Kidney (tissue), 13 donors: ENCODE measurements at regions not wholly inside any gene's neighbourhood (a gene's known extent, or its start where the extent isn't known, plus 50 kb on each side); places are given as distances from the start of the nearest gene placed in this dataset.
"Not testable (repeated sequence)": the region's sequence is repeated elsewhere in the genome, so short reads cannot be mapped to it uniquely, and the experiment has no call there.

ENCODE experiments used
- DNase-seq, 5 donors: peaks; one replicate each; pipeline ENCODE4 v3.0.0-alpha.2; 2013 to 2020
- FAIRE-seq: peaks from 2 replicates; lab custom pipeline; 2012; peaks lifted over from hg19 to GRCh38; lab: Jason Lieb, UNC
- H3K27ac ChIP-seq, 2 donors: one replicate each; pipeline ENCODE4 v1.7.0; 2013; ENCODE audit warnings: low read depth in 2 of 2, low read length in 2 of 2, inconsistent platforms in 1 of 2
- H3K27me3 ChIP-seq: one replicate; pipeline ENCODE4 v1.7.1; 2013; ENCODE audit warnings: low read length, inconsistent platforms; ENCODE audit not compliant: control insufficient read depth, insufficient read depth
- H3K36me3 ChIP-seq, 3 donors: one replicate each; pipeline versions ENCODE4 v1.7.0 to v1.7.1; 2013; ENCODE audit warnings: low read length in 3 of 3, control low read depth in 1 of 3, inconsistent platforms in 1 of 3; ENCODE audit not compliant: insufficient read depth in 3 of 3, control insufficient read depth in 2 of 3
- H3K4me1 ChIP-seq, 3 donors: one replicate each; pipeline versions ENCODE4 v1.7.0 to v1.7.1; 2013; ENCODE audit warnings: low read length in 3 of 3, inconsistent platforms in 1 of 3, low read depth in 1 of 3; ENCODE audit not compliant: control insufficient read depth in 2 of 3, insufficient read depth in 2 of 3
- H3K4me3 ChIP-seq, 3 donors: one replicate each; pipeline versions ENCODE4 v1.7.0 to v1.8.1; 2013; ENCODE audit warnings: low read length in 3 of 3, control low read depth in 1 of 3, inconsistent platforms in 1 of 3
- H3K9ac ChIP-seq, 3 donors: one replicate each; pipeline versions ENCODE4 v1.7.0 to v1.7.1; 2013; ENCODE audit warnings: low read length in 3 of 3, control low read depth in 1 of 3, inconsistent platforms in 1 of 3
- H3K9me3 ChIP-seq, 3 donors: one replicate each; pipeline versions ENCODE4 v1.7.0 to v1.7.1; 2013; ENCODE audit warnings: low read length in 3 of 3, control low read depth in 1 of 3, inconsistent platforms in 1 of 3; ENCODE audit not compliant: control insufficient read depth in 2 of 3, insufficient read depth in 1 of 3
- intact Hi-C: fragments of 100-400 bp; cut with DNase I; formaldehyde crosslinking; loops from one replicate; pipeline ENCODE4 v1.11.1; 2022
- TF ChIP-seq, protein P1 (sequence below): IDR thresholded peaks from 3 replicates; pipeline ENCODE4 v1.5.1; 2012; ENCODE audit warnings: mild to moderate bottlenecking, moderate library complexity, borderline replicate concordance; ENCODE audit not compliant: insufficient read depth; ENCODE audit errors: extremely low read depth
- donor health status: control.
- donor health status: control.
- donor health status: control.
- donor health status: control.
- donor health status: control.
- donor health status: DM: yes; HTN: yes; CAD: no.
- donor health status: Normal renal cell carcinoma (clear cell type).

- FAIRE-seq (no peak), DNase-seq (peak in 3 of 5 donors; percentile 24 to 46 (median 28))
- peaks cover 0 to 2% (median 0%) of the 10 kb centered on the region in 3 donors for H3K36me3 ChIP-seq
- no peak overlapping the region for H3K9ac ChIP-seq
- no peak overlapping the region for H3K27ac ChIP-seq
- H3K9me3 ChIP-seq = no peaks in the 10 kb centered on the region
- TF ChIP-seq, protein P1, sequence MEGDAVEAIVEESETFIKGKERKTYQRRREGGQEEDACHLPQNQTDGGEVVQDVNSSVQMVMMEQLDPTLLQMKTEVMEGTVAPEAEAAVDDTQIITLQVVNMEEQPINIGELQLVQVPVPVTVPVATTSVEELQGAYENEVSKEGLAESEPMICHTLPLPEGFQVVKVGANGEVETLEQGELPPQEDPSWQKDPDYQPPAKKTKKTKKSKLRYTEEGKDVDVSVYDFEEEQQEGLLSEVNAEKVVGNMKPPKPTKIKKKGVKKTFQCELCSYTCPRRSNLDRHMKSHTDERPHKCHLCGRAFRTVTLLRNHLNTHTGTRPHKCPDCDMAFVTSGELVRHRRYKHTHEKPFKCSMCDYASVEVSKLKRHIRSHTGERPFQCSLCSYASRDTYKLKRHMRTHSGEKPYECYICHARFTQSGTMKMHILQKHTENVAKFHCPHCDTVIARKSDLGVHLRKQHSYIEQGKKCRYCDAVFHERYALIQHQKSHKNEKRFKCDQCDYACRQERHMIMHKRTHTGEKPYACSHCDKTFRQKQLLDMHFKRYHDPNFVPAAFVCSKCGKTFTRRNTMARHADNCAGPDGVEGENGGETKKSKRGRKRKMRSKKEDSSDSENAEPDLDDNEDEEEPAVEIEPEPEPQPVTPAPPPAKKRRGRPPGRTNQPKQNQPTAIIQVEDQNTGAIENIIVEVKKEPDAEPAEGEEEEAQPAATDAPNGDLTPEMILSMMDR = no peak
- H3K27me3 ChIP-seq = peaks cover 4% of the 10 kb centered on the region
- intact Hi-C loops = no loop called here
- H3K4me3 ChIP-seq = no peak overlapping the region
- H3K4me1 ChIP-seq = no peaks in the 10 kb centered on the region
These were observed 113.9 kb downstream of the CCDC74A start for GRCh38 chr2:131641414-131642206.

- H3K36me3 ChIP-seq, H3K9me3 ChIP-seq, intact Hi-C loops, FAIRE-seq, H3K27me3 ChIP-seq, H3K27ac ChIP-seq, H3K9ac ChIP-seq, H3K4me3 ChIP-seq, H3K4me1 ChIP-seq, DNase-seq: not testable (repeated sequence)
These were observed 115.5 kb downstream of the CCDC74A start for GRCh38 chr2:131643180-131643579.

DNA sequence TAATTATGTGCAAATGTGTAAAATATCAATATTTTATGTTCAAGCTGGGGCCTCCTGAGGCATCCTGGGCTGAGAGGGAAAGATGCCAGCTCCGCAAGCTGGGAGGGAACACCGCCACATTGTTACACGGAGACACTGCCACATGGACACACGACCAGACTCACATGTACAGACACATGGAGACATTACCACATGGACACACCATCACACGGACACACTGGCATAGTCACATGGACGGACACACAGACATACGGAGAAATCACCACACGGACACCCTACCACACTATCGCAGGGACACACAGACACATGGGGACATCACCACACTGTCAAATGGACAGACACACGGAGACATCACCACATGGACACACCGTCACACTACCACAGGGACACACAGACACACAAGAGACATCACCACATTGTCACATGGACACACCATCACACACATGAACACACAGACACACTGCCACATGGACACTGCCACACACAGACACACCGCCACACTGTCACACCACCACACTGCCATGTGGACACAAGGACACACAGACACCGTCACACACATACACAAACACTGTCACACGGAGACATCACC, 117.6 kb downstream of the CCDC74A start:
- H3K9ac ChIP-seq = no peak overlapping the region
- H3K9me3 ChIP-seq = no peaks in the 10 kb centered on the region
- DNase-seq (no peak), FAIRE-seq (no peak)
- intact Hi-C loops = no loop called here
- H3K4me3 ChIP-seq = peak overlapping the region in 1 of 3 donors; percentile 28
- H3K27ac ChIP-seq = no peak overlapping the region
- H3K27me3 ChIP-seq = peaks cover 4% of the 10 kb centered on the region
- H3K4me1 ChIP-seq = no peaks in the 10 kb centered on the region
- TF ChIP-seq, protein P1 = no peak
- H3K36me3 ChIP-seq = peaks cover 0 to 2% (median 0%) of the 10 kb centered on the region in 3 donors

GRCh38 chr2:131646220-131646619, 118.5 kb downstream of the CCDC74A start:
- H3K4me1 ChIP-seq, intact Hi-C loops, H3K27ac ChIP-seq, DNase-seq, H3K9ac ChIP-seq, H3K9me3 ChIP-seq, H3K36me3 ChIP-seq, H3K4me3 ChIP-seq, FAIRE-seq, H3K27me3 ChIP-seq: not testable (repeated sequence)
